ENCODE measurements at regions not wholly inside any gene's neighbourhood (a gene's known extent, or its start where the extent isn't known, plus 50 kb on each side); places are given as distances from the start of the nearest gene placed in this dataset.

DNA sequence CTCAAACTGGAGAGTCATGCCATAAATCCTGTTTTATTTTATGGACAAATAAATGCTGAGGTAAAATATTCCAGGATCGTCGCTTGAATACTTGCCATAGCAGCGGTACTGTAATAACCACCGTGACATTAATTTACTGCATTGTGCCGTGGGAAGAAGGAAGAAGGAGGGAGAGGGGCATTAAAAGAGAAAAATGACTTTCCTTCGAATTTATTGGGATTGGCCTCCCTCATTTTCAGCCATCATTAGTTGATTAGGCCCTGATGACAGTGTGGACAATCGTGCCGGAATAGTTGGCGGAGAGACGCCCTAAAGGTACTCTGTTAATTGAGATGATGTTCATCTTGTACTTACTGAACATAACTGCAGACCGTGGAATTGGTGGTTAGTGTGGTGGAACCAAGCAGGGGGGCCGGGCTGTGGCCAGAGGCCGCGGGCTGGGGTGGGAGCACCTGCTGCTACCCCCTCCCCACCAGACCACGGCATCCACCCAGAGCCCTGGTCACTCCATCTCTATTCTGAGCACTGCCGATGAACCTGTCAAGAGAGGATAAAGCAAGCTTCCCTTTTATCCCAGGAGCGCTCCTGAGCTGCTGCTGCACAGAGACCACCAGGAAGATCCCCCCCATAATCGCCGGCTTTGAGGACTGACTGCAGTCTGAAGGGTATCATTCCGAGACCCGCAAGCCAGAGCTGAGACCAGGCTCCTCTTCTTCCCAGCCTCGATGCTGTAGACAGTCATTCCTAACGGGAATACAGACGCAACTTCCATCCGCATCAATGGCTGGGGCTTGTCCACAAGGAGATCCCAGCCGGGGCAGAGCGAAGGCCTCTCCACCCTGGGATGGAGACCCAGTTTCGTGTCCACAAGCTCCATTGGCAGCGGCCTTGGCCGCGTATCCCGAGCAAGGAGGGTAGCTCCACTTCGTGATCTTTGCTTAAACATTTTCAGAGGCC, 168.3 kb upstream of the TSHZ3 start:
- Histone ChIP-seq H3K4me3 (ENCODE audit: low read length in 3 of 3) (no peak overlapping the region), H3K9me3 (ENCODE audit: control insufficient read depth in 2 of 3, insufficient read depth in 1 of 3, low read length in 3 of 3) (no peaks in the 10 kb centered on the region), H3K27me3 (ENCODE audit: control insufficient read depth, insufficient read depth, low read length) (no peaks in the 10 kb centered on the region), H3K36me3 (ENCODE audit: control insufficient read depth in 2 of 3, insufficient read depth in 3 of 3, low read length in 3 of 3) (no peaks in the 10 kb centered on the region), H3K9ac (ENCODE audit: low read length in 3 of 3) (no peak overlapping the region), H3K27ac (ENCODE audit: low read depth in 2 of 2, low read length in 2 of 2) (no peak overlapping the region), H3K4me1 (ENCODE audit: control insufficient read depth in 2 of 3, insufficient read depth in 2 of 3, low read depth in 1 of 3, low read length in 3 of 3) (no peaks in the 10 kb centered on the region)
- TF ChIP-seq, protein P1, sequence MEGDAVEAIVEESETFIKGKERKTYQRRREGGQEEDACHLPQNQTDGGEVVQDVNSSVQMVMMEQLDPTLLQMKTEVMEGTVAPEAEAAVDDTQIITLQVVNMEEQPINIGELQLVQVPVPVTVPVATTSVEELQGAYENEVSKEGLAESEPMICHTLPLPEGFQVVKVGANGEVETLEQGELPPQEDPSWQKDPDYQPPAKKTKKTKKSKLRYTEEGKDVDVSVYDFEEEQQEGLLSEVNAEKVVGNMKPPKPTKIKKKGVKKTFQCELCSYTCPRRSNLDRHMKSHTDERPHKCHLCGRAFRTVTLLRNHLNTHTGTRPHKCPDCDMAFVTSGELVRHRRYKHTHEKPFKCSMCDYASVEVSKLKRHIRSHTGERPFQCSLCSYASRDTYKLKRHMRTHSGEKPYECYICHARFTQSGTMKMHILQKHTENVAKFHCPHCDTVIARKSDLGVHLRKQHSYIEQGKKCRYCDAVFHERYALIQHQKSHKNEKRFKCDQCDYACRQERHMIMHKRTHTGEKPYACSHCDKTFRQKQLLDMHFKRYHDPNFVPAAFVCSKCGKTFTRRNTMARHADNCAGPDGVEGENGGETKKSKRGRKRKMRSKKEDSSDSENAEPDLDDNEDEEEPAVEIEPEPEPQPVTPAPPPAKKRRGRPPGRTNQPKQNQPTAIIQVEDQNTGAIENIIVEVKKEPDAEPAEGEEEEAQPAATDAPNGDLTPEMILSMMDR (IDR thresholded peaks at IDR 0.05; ENCODE audit: borderline replicate concordance, extremely low read depth, insufficient read depth): no peak
- no peak for DNase-seq
- intact Hi-C loops (cut with DNase I): no loop called here
- no peak for FAIRE-seq

DNA sequence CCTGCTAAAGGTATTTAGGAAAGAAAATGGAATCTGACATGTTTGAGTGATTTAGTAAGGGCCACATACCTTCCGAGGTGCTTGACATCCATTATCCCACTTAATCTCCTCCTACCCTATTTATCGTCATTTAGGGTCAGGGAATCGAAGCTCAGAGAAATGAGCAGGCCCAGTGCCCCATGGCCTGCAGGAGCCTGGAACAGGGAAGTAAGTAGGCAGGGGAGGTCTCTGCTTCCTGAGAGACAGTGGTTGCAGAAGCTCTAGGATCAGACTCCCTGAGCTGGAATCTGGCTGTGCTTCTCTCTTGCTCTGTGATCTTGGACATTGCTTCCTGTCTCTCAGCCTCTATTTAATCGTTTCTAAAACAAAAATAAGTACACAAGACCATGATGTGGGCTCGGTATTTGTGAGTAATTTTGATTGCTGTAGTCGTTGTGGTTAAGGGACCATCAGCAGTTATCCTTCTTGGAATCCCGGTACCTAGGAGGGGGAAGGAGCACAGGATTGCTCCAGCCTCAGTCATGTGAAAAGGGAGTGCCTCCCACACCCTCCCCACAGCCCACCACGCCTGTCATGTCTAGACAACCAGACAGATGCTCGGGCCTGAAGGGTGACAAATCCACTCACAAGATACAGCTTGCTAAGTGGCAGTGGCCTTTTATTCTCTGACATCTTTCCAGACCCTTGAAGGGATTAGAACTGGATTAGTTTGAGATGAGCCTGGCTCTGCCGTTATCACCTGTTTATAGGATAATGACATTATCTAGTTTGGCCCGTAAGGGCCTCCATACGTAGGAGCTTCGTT, 169.2 kb upstream of the TSHZ3 start:
- no peaks in the 10 kb centered on the region for H3K9me3 ChIP-seq (ENCODE audit: control insufficient read depth in 2 of 3, insufficient read depth in 1 of 3, low read length in 3 of 3)
- TF ChIP-seq, protein P1 (IDR thresholded peaks at IDR 0.05; ENCODE audit: borderline replicate concordance, extremely low read depth, insufficient read depth): no peak
- H3K4me3 ChIP-seq (ENCODE audit: low read length in 3 of 3): no peak overlapping the region
- no peak for DNase-seq
- H3K27ac ChIP-seq (ENCODE audit: low read depth in 2 of 2, low read length in 2 of 2): no peak overlapping the region
- intact Hi-C loops (cut with DNase I): no loop called here
- H3K4me1 ChIP-seq (ENCODE audit: control insufficient read depth in 2 of 3, insufficient read depth in 2 of 3, low read depth in 1 of 3, low read length in 3 of 3): no peaks in the 10 kb centered on the region
- H3K27me3 ChIP-seq (ENCODE audit: control insufficient read depth, insufficient read depth, low read length): no peaks in the 10 kb centered on the region
- H3K9ac ChIP-seq (ENCODE audit: low read length in 3 of 3): no peak overlapping the region
- H3K36me3 ChIP-seq (ENCODE audit: control insufficient read depth in 2 of 3, insufficient read depth in 3 of 3, low read length in 3 of 3): no peaks in the 10 kb centered on the region
- FAIRE-seq: no peak

DNA sequence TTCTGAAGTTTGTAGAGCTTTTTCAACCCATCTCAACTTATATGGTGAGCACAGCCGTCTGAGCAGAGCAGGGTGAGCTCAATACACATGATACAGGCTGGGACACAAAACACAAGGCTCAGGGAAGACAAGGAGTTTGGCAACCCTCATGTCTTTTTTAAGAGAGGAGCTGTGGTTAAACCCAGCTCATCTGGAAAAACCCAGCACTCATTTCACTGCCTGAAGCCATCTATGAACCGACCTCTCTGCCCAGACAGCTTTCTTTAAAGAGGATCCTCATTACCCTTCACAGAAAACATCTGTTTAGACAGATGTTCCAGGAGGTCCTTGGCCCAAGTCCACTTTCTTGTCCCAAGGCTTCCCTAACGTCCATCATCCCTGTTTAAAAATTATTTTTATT, 170.0 kb upstream of the TSHZ3 start:
- TF ChIP-seq, protein P1 (IDR thresholded peaks at IDR 0.05; ENCODE audit: borderline replicate concordance, extremely low read depth, insufficient read depth): no peak
- Histone ChIP-seq H3K27ac (ENCODE audit: low read depth in 2 of 2, low read length in 2 of 2) (no peak overlapping the region), H3K4me1 (ENCODE audit: control insufficient read depth in 2 of 3, insufficient read depth in 2 of 3, low read depth in 1 of 3, low read length in 3 of 3) (no peaks in the 10 kb centered on the region), H3K27me3 (ENCODE audit: control insufficient read depth, insufficient read depth, low read length) (no peaks in the 10 kb centered on the region), H3K4me3 (ENCODE audit: low read length in 3 of 3) (no peak overlapping the region), H3K9me3 (ENCODE audit: control insufficient read depth in 2 of 3, insufficient read depth in 1 of 3, low read length in 3 of 3) (peaks cover 0 to under 1% (median 0%) of the 10 kb centered on the region in 3 donors), H3K9ac (ENCODE audit: low read length in 3 of 3) (no peak overlapping the region), H3K36me3 (ENCODE audit: control insufficient read depth in 2 of 3, insufficient read depth in 3 of 3, low read length in 3 of 3) (no peaks in the 10 kb centered on the region)
- DNase-seq (no peak), FAIRE-seq (no peak)
- intact Hi-C loops (cut with DNase I): no loop called here

All from kidney (tissue), 13 donors.